GM12892 (cell line): ENCODE measurements at regions not wholly inside any gene's neighbourhood (a gene's known extent, or its start where the extent isn't known, plus 50 kb on each side); places are given as distances from the start of the nearest gene placed in this dataset.

Experiments
- POLR2A ChIP-seq: IDR thresholded peaks from 2 replicates; pipeline ENCODE4 v1.6.1; 2011; ENCODE audit warnings: low read depth, low read length, control low read depth
- TAF1 ChIP-seq: IDR thresholded peaks from 2 replicates; pipeline ENCODE4 v1.6.1; 2011; ENCODE audit warnings: low read depth, mild to moderate bottlenecking, control low read depth, low read length, borderline replicate concordance

- TF ChIP-seq POLR2A (no peak), TAF1 (no peak)
These were observed 498.5 kb downstream of the EIPR1 start for GRCh38 chr2:2879071-2879470.
